A673 (cell line): ENCODE measurements at regions not wholly inside any gene's neighbourhood (a gene's known extent, or its start where the extent isn't known, plus 50 kb on each side); places are given as distances from the start of the nearest gene placed in this dataset.

Experiments used
- BruUV-seq: library from RNA; stranded (reverse); fragments of 400-500 nt; replicated peaks from 2 replicates; lab custom pipeline; 2021; lab: Mats Ljungman, UMichigan
- CTCF ChIA-PET: fragments of 300-600 bp; sonication (Branson Sonifier 250); formaldehyde crosslinking; loops from one replicate; lab custom pipeline; 2022; ENCODE audit warnings: antibody characterized with exemption; lab: Charles Lee
- POLR2A ChIA-PET: fragments of 300-600 bp; sonication (Branson Sonifier 250); formaldehyde crosslinking; loops from one replicate; lab custom pipeline; 2022; ENCODE audit warnings: antibody characterized with exemption; ENCODE audit not compliant: low non-redundant PET; lab: Charles Lee
- DNase-seq: peaks from one replicate; pipeline ENCODE4 v3.0.0-alpha.2; 2015; ENCODE audit warnings: low spot score
- H3K27ac ChIP-seq: fragments of 200-600 bp; sonication (generic); 2 replicates; pipeline ENCODE4 v1.5.1; 2016; ENCODE audit warnings: mixed run types, low read depth, mild to moderate bottlenecking, mixed read lengths, antibody characterized with exemption, low read length; ENCODE audit not compliant: poor library complexity, severe bottlenecking
- H3K27me3 ChIP-seq: fragments of 200-600 bp; sonication (generic); replicated peaks from 2 replicates; pipeline ENCODE4 v1.6.1; 2017; ENCODE audit warnings: mixed run types, low read depth, mild to moderate bottlenecking, mixed read lengths, antibody characterized with exemption, low read length; ENCODE audit not compliant: insufficient read depth, poor library complexity
- H3K36me3 ChIP-seq: fragments of 200-600 bp; sonication (generic); 2 replicates; pipeline ENCODE4 v1.6.1; 2016; ENCODE audit warnings: mixed run types, mild to moderate bottlenecking, mixed read lengths, antibody characterized with exemption, low read length; ENCODE audit not compliant: insufficient read depth, poor library complexity, severe bottlenecking
- H3K4me1 ChIP-seq: fragments of 200-600 bp; sonication (generic); 2 replicates; pipeline ENCODE4 v1.6.1; 2017; ENCODE audit warnings: mixed run types, mild to moderate bottlenecking, mixed read lengths, antibody characterized with exemption, low read length; ENCODE audit not compliant: insufficient read depth, poor library complexity, severe bottlenecking
- H3K4me3 ChIP-seq: fragments of 200-600 bp; sonication (generic); 2 replicates; pipeline ENCODE4 v1.5.1; 2016; ENCODE audit warnings: low read depth, mixed run types, mild to moderate bottlenecking, mixed read lengths, low read length; ENCODE audit not compliant: poor library complexity, severe bottlenecking
- H3K9me3 ChIP-seq: fragments of 200-600 bp; sonication (generic); 2 replicates; pipeline ENCODE4 v1.6.1; 2016; ENCODE audit warnings: mixed run types, low read depth, mild to moderate bottlenecking, mixed read lengths, antibody characterized with exemption, low read length; ENCODE audit not compliant: poor library complexity, severe bottlenecking
- CTCF ChIP-seq: fragments of 300-800, 200-600 bp; sonication (generic); conservative IDR thresholded peaks from 2 replicates; pipeline ENCODE4 v1.5.1; 2017; ENCODE audit warnings: low read depth, mild to moderate bottlenecking, antibody characterized with exemption, low read length, moderate library complexity, mixed read lengths
- EZH2 ChIP-seq: fragments of 200-600 bp; sonication (generic); IDR thresholded peaks from 2 replicates; pipeline ENCODE4 v1.6.1; 2017; ENCODE audit warnings: borderline replicate concordance, low read depth, mild to moderate bottlenecking, mixed read lengths, antibody characterized with exemption, low read length; ENCODE audit not compliant: poor library complexity, severe bottlenecking
- intact Hi-C: fragments of 100-400 bp; cut with micrococcal nuclease; formaldehyde crosslinking; loops from one replicate; pipeline ENCODE4 v1.10.0; 2022; ENCODE audit not compliant: unreplicated experiment

GRCh38 chr14:32015166-32015565, 61.9 kb upstream of the ARHGAP5 start:
- CTCF ChIA-PET: no interaction called here
- no peak for DNase-seq

GRCh38 chr14:32017587-32017986, 59.5 kb upstream of the ARHGAP5 start:
- no peak for TF ChIP-seq CTCF
- no peak for TF ChIP-seq EZH2
- CTCF ChIA-PET: no interaction called here
- POLR2A ChIA-PET: no interaction called here
- no peak for DNase-seq
- Histone ChIP-seq H3K27ac (no peak overlapping the region), H3K9me3 (no peaks in the 10 kb centered on the region), H3K27me3 (no peaks in the 10 kb centered on the region), H3K36me3 (no peaks in the 10 kb centered on the region), H3K4me3 (no peak overlapping the region), H3K4me1 (no peaks in the 10 kb centered on the region)
- BruUV-seq: no TSS peak
- intact Hi-C loops: no loop called here

More at GRCh38 chr14:32015166-32015565, 61.9 kb upstream of the ARHGAP5 start:
- no TSS peak for BruUV-seq
- no peaks in the 10 kb centered on the region for H3K9me3 ChIP-seq
- TF ChIP-seq CTCF: no peak
- no peak for TF ChIP-seq EZH2
- no peak overlapping the region for H3K27ac ChIP-seq
- intact Hi-C loops: no loop called here
- no peaks in the 10 kb centered on the region for H3K4me1 ChIP-seq
- no peaks in the 10 kb centered on the region for H3K36me3 ChIP-seq
- H3K4me3 ChIP-seq: no peak overlapping the region
- no peaks in the 10 kb centered on the region for H3K27me3 ChIP-seq
- POLR2A ChIA-PET: no interaction called here

GRCh38 chr14:32018391-32019092, 58.6 kb upstream of the ARHGAP5 start:
- BruUV-seq: no TSS peak
- no peaks in the 10 kb centered on the region for H3K4me1 ChIP-seq
- CTCF ChIA-PET: no interaction called here
- no peaks in the 10 kb centered on the region for H3K27me3 ChIP-seq
- no peak for DNase-seq
- intact Hi-C loops: no loop called here
- no peak overlapping the region for H3K27ac ChIP-seq
- TF ChIP-seq CTCF (no peak), EZH2 (no peak)
- no peak overlapping the region for H3K4me3 ChIP-seq
- no peaks in the 10 kb centered on the region for H3K9me3 ChIP-seq
- POLR2A ChIA-PET: no interaction called here
- H3K36me3 ChIP-seq: no peaks in the 10 kb centered on the region
